NCI-H187 treated with DMSO at 0.1 percent for 48 hours (cell line): ENCODE measurements at regions not wholly inside any gene's neighbourhood (a gene's known extent, or its start where the extent isn't known, plus 50 kb on each side); places are given as distances from the start of the nearest gene placed in this dataset.
"Not testable (repeated sequence)": the region's sequence is repeated elsewhere in the genome, so short reads cannot be mapped to it uniquely, and the experiment has no call there.

ENCODE experiments used
- DNase-seq: peaks from one replicate; lab custom pipeline; 2025; lab: John Stamatoyannopoulos, UW

DNA sequence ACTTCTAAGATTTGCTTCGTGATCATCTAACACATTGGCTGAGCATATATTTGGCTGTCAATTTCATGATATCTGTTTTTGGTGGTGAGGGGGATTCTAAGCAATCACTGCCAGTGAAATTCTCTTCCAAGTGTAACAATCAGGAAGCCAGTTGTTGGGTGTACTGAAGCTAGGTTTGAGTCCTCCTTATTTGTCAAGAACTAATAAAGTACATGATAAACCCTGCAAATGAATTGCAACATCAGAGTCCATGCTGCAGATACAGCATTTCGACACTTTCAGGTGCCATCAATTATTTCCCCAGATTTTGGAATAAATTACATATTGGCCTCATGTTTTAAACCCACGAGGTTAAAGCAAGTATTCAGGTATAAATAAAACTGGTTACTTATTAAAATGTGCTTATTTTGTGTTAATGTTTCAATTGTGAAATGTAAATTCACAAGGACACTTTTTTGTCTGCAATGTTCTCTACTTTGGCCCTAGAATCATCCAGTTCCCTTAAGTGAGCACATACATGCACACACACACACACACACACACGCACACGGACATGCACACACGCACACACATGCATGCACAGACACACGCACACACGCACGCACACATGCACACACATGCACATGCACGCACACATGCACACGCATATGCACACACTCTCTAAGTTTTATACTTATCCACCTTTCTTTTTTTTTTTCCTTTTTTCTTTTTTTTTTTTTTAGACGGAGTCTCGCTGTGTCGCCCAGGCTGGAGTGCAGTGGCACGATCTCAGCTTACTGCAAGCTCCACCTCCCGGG, 510.2 kb upstream of the KLF6 start:
- DNase-seq, result no peak

DNA sequence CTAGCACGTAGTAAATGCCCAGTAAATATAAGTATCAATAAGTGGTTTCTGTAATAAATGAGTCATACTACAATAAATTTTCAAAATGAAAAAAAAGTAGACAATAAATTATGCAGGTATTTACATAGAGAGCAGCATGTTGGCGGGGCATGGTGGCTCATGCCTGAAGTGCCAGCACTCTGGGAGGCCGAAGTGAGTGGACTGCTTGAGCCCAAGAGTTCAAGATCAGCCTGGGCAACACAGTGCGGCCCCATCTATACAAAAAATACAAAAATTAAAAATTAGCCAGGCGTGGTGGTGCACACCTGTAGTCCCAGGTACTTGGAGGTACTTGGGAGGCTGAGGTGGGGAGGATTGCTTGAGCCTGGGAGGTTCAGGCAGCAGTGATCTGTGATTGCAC, 509.3 kb upstream of the KLF6 start:
- no peak for DNase-seq

DNA sequence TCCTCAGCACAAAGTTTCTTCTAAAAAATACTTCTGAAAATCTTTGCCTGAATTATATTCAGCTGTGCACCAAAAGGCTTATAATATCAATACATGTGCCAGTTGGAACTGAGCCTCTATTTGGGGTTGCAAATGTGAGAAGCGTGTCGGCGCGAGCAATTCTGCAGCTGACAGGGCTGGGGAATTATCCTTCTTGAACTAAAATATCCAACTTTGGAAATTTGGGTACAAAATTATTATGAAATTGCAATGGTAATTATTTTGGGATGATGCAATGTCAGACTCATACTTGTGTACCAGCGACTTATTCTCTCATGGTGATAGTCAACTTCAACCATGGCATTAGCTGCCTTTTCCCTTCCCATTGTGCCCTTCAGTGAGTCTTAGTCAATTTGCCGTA, 507.0 kb upstream of the KLF6 start:
- no peak for DNase-seq

DNA sequence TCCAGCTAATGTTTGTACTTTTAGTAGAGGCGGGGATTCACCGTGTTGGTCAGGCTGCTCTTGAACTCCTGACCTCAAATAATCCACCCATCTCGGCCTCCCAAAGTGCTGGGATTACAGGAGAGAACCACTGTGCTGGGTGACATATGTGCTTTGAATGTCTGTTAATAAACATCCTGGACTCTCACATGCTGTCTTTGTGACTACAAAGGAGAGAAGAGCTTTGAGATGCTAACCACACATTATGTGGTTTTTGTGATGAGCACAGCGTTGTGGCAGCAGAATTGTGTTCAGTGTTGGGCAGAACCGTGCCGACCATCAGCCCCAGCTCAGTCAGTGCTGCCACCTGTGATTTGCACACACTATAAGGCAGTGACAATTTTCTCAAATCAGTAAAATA, 500.1 kb upstream of the KLF6 start:
- DNase-seq, result no peak

DNA sequence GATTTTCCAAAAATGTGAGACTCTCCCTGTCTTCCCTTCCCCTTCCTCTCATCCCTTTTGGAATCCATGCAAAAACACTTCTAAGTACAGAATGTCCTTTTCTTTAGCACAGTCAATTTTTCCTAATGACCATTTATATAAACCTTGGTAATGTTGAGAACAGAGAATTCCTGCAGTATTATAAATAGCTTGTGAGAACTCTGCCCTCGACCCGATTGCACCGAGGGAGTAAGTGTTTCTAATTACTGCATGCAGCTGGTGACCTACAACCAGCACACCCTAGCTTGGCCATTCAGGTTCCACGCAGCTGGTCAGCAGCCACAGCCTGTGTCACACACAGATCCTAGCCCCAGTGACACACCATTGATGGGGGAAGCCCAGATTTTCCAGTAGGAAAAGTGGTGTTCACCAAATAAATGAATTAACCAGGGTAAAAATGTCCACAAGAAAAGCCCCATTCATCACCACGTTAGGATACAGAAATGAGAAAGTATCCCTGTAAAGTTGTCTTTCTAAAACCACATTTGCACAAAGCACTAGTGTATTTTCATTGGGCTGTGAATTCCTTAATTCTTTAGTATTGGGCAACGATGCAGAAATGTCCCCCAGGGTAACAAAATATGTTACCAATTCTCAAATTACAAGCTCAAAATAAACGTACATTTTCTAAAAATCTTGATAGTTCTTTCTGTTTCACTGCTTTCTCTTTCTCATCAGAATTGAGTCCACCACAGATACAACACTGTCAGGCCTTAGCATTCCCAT, 499.0 kb upstream of the KLF6 start:
- no peak for DNase-seq

DNA sequence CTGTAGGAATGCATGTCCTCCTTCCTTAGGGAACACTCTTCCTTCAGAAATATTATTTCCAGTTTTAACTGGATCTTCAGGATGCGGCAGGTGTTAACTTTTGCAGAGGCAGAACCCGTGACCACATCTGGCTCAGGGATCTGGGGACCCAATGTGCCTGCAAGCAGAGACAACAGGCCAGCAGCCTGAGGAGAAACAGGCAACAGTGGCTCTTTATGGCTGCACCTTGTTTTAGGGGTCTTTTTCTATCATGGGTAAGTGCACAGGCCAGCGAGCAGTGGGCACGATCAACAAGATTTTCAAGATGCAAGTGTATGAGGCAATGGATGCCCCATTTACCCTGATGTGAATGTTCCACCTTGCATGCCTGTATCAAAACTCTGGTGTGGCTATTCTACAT, 497.5 kb upstream of the KLF6 start:
- no peak for DNase-seq

DNA sequence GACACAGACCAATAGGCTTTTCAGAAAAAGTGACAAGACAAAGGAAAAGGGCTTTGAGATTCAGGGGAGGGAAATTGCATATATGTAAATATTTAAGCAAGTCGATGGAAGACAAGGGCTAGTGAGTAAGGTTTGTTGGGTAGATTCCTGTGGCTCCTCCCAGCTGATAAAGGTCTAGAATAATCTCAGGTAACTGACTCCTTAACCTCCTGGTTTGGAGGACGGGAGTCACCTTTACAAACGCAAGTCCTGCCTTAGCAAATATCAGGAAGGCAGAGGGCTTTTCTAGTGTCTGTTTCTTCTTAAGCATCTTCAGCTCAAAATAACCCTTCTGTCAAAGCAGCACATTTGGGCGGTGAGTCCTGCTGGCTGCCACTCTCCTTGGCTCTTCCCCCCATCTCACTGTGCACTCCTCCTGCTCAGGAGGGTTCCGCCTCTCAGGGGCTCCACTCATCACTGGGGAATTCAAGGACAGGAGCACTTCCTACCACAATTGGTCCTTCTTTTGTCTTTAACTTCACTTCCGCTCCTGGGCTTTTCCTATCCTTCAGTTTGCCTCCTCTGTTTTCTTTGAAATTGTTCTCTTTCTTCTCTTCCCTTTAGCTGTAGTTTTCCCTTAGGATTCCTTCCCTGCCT, 496.3 kb upstream of the KLF6 start:
- DNase-seq, result no peak

DNA sequence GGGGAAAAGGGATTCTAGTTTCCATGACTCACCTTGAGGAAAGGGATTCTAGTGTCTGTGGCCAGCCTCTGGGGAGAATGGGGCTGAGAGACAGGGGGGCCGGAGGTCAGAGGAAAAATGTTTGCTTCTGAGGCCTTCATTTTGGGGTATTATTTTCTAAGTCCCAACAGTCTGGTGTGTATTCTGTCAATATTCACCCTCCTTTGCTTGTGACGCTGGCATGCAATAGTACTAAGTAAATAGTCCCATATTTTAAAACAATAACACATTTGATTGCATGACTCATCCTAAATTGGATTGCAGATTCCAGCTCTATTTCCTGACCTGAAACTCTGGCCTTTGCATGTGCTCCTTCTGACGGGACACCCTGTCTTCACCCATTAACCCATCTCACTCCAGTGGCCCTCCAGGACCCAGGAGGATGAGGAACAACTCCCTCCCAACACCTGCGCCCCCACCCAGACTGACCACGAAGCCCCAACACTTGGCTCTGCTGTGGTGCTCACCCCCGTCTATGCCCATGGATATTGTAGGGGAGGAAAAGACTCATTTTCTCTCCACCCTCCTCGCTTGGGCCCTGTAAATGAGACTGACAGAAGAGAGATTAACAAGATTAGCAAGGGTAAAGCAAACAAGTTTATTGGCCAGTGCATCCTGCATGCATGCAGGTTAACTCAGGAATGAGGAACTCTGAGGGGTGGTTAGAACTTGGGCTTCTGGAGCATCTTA, 495.6 kb upstream of the KLF6 start:
- no peak for DNase-seq

DNA sequence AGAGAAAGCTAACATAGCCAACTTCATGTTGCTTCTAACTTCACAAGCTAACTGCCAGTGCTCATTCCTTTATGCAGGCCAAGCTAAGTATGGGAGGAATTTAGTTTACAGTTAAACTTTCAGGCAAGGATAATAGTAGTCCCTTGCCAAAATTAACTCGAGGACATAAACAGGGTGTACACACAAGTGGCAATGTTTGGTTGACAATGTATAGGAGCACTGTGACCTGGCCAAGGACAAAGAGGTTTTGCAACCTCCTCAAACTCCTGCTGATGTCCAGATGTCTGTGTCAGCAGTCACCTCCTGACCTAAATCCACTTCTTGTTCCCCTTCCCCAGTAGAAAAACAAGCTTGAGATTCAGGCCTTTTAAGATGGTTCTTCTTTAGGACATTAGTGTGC, 494.6 kb upstream of the KLF6 start:
- no peak for DNase-seq

DNA sequence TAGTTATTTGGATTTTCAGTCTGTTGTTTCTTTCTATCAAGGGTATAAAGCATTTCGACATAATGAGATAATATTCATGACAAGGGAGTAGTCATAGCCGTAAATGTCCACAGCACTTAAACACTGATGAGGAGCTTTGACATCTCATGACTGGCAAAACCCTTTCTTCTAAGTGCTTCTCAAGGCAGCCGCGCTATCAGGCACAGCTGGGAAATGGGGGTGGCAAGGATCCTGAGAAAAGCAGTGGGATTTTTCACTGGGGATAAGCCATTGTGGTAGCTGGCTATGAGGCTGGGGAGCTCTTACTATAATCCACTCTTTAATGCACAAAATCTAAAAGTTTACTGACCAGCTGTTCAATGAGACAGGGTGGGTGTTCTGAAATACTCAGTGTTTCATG, 493.2 kb upstream of the KLF6 start:
- DNase-seq, result no peak

DNA sequence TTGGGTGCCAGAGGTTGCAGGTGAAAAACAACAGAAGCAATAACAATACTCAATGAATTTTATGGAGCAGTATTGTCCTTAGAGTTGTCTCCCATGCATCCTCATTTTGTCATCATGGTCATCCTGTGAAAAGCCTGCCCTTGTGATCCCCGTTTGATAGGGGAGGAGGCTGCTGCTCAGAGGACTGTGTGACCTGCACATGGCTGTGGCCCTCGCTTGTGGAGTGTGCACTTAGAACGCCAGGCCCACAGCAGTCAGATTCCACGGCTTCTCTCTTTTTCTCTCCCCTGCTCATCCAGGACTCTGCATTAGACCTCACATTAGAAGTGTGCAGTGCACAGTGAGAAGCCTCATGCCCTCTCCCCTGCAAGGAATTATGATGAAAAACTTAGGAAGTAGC, 491.1 kb upstream of the KLF6 start:
- DNase-seq, result no peak

DNA sequence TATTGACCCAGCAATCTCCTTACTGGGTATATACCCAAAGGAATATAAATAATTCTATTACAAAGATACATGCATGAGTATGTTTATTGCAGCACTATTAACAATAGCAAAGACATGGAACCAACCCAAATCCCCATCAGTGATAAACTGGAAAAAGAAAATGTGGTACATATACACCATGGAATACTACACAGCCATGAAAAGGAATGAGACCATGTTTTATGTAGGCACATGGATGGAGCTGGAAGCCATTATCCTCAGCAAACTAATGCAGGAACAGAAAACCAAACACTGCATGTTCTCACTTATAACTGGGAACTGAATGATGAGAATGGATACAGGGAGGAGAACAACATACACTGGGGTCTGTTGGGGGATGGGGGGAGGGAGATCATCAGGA, 489.7 kb upstream of the KLF6 start:
- not testable (repeated sequence) for DNase-seq

DNA sequence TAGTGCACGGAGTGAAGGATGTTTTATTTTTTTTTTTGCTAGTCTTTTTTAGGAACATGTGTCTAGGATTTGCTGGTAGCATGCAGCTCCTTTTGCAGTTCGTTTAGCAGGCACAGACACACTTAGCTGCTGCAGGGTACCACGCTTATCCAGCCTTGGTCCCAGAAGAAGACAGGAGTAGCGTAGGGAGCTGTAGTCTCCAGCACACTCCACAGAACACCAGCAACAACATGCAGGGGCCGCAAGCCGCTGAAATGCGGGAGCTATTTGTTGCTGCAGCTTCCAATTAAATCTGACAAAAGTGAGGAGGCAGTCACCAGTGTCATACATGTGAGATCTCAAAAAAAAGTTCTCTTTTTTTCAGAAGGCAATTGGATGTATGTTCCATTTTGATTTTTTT, 486.2 kb upstream of the KLF6 start:
- no peak for DNase-seq

DNA sequence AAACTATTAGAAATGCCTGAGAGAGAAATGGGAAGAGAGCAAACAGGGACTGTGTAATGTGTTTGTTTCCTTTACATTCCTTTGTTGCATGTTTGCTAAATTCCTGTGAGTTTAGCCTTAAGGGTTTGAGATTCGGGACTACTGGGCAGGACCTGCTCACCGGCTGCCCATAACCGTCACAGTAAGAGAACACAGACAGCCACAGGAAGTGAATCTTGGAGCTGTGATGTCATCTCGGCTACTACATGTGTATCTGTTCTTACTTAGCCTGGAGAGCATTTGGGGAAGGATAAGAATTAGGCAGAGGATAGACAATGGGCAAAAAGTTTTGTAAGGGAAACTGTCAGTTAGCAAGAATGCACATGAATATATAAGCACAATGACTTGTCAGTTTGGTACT, 485.1 kb upstream of the KLF6 start:
- DNase-seq, result no peak

DNA sequence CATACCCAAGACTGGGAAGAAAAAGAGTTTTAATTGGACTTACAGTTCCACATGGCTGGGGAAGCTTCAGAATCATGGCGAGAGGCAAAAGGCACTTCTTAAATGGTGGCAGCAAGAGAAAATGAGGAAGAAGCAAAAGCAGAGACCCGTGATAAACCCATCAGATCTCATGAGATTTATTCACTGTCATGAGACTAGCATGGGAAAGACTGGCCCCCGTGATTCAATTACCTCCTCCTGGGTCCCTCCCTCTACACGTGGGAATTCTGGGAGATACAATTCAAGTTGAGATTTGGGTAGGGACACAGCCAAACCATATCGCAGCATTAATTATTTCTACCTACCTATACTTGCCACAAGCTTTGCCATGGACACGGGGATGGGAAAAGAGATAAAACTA, 483.5 kb upstream of the KLF6 start:
- DNase-seq, result not testable (repeated sequence)

DNA sequence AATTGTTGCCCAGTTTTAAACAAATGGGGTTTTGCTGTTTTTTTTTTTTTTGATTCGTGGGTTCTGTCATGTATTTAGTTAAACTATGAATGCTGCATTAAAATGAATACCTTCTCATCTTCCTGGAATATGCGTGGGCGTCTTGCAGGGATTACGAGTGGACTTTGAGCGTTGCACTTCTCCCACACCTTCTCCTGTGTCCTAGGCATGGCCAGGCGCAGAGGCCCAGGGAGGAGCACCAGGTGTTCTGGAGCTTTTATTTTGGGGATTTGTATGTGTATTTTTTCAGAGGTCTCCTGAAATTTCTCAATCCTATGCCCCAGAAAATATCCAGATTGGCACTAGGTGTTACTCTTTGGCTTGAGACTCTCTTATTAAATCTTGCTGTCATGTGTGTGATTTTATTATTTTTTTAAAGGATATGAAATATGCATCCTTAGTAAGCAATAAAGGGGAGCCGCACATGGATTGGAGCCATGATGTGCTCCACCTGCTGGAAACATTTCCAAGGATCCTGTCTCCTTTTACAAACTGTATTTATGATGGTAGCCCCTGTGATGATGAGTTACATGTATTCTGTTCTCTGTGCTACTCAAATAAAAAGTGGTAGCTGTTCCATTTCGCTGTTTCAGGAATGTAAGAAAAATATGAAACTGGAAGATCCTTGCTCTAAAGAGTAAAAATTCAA, 482.2 kb upstream of the KLF6 start:
- no peak for DNase-seq

DNA sequence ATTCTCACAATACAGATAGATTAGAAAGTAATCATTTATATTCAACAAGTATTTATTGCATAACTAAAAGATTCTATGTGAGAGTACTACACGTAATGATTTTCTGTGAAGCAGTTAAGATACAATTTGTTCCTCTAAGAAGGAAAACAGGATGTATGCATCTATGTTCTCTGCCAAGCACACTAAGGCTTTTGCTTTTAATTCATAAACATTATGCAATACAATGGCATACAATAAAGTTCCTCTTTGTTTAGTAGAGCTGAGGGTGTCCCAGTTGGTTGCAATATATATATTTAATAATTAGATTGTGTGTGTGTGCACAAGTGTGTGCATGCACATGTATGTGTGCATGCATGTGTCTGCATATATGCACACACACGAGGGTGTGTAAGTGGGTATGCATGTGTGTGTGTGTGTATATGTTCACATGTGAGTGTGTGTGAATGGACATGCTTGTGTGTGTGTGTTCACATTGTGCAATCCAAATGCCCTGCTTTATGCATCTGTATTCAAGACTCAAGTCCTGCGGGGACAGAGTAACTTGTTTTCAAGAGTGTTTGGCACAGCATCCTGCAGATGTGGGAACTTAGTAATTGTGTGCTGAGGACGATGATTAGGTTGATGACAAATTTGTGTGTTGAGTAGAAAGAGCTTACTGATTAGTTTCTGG, 481.5 kb upstream of the KLF6 start:
- DNase-seq, result no peak

DNA sequence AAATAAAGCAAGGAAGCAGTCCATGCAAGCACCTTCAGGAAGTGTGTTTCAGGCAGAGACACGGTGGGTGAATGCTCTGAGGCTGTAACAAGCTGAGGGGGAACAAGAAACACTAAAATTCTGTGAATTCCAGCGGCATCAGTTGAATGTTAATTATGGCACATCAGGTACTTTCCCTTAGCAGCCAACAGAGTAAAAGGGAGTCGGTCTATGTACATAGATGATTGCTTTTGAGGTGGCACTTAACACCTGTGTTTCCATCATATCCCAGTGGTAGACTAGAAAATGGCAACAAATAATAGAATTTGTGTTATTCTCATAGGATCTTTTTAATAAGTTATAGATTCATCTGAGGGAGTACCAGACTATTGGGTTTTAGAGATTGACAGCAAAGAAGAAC, 481.0 kb upstream of the KLF6 start:
- no peak for DNase-seq

DNA sequence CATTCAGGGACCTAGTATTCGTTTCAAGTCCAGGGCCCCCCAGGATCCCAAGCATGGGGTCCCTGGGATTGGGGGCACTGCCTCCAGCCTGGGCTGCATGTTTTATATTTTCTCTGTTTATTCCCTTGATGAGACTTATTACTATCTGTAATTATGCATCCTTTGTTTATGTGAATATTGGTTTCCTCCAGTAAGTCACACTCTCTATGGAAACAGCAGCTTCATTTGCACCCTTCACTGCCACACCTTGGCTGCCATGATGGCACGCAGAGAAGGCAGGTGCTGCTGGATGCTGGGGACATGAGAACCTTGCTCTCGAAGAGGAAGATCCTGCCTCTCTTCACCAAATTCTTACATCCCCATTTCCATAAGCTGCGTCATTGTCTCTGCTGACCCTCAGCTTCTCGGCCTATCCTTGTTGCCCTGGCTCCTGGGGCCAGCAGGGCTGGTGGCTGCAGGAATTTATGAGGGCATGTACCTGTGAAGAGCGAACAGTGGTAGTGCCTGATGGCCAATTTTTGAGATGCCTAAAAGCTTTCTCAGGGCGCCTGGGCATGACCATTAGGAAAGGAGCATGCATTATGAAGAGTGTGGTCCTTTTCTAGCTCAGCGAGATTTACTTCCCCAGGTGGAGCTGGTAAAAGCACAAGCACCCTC, 479.3 kb upstream of the KLF6 start:
- DNase-seq, result no peak

DNA sequence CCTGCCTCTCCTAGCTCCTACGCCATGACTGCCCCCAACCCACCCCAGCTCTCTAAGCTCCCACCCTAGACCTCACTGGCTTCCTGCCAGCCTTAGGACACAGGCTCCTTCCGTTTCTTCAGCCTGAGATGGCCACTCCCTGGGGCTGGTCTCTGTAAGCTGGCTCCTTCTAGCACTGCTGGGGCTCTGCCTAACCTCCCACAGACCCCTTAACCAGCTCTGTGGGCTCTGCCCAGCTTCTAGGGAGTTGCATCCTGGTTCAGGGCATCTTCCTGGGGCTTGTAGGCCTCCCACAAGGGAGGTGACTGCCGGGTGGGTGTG, 478.6 kb upstream of the KLF6 start:
- DNase-seq, result no peak
